AML-193 (cell line): ENCODE measurements at regions not wholly inside any gene's neighbourhood (a gene's known extent, or its start where the extent isn't known, plus 50 kb on each side); places are given as distances from the start of the nearest gene placed in this dataset.

Experiments
- DNase-seq, 2 experiments: peaks; one replicate each; lab custom pipeline; 2025; lab: John Stamatoyannopoulos, UW

GRCh38 chr21:22573834-22574233 lies 1575.6 kb downstream of the NCAM2 start:
- no peak for DNase-seq

DNA sequence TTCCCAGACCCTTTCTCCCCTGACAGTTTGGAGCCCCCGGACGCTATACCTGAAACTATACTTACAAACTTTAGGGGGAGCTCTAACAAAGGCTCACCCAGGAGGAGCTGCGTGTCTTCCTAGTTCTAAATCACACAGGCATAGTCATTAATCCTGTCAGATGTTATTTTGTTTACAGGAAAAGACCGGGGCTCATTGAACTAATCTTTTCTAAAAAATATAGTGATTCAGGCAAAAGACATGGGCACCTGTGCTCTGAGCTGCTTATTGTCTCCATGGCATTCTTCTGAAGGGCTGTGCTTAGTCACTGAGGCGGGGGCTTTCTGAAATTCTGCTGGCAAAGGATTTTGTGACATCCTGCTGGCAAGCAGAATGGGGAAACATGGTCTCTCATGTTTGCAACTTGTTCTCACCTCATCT lies 1577.0 kb downstream of the NCAM2 start:
- DNase-seq = peak; percentile 45 to 55

GRCh38 chr21:22579741-22580140 lies 1581.5 kb downstream of the NCAM2 start:
- no peak for DNase-seq

DNA sequence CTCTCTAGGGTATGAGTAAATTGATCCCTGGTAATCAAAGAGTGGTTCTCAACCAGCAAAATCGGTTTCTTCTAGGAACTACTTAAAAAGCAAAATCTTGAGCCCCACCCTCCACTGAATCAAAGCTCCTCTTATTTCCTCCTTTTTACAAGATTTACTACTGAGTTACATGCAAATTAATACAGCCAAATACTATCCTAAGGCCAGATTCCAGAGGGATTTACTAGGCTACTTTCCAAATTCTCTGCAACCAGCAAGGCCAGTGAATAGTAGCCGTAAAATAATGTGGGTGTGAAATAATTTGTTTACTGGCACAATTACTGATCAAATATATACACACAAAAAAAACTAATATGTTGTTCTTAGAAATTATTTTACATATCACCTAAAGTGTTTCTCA lies 1583.8 kb downstream of the NCAM2 start:
- DNase-seq = no peak

DNA sequence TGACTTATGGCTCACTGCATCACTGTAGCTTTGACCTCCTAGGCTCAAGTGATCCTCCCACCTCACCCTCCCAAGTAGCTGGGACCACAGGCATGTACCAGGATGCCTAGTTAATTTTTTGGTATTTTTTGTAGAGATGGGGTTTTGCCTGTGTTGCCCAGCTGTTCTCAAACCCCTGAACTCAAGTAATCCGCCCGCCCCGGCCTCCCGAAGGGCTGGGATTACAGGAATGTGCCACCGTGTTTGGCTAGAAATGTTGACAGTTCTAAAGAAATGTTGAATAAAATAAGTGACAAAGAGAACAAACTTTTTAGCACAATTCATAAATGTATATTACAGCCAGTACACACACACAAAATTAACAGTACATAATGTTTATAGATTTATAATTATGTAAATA lies 1586.1 kb downstream of the NCAM2 start:
- no peak for DNase-seq

GRCh38 chr21:22585558-22585957 lies 1587.3 kb downstream of the NCAM2 start:
- peak; percentile 6 to 18 for DNase-seq

- DNase-seq = no peak
Observed at GRCh38 chr21:22597660-22598255, 1599.5 kb downstream of the NCAM2 start.

DNA sequence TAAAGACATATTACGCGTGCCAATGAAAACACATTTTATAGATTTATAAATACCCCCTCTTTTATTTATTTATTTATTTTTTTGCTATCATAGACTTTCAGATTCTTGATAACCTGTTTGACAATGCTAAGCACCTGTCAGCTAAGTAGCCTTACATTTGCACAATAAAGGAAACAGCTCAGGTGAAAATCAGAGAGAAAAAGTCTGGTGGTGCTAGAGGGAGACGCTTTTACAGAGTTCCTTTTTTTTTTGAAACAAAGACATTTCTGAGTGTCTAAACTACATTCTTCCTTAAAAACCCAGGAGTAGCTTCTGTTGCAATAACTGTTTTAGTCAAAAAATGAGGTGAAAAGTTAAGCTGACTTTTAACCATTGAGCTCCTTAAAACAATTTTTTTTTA lies 1611.6 kb downstream of the NCAM2 start:
- no peak for DNase-seq

- DNase-seq = no peak
Observed at GRCh38 chr21:22627911-22628310, 1629.7 kb downstream of the NCAM2 start.

DNA sequence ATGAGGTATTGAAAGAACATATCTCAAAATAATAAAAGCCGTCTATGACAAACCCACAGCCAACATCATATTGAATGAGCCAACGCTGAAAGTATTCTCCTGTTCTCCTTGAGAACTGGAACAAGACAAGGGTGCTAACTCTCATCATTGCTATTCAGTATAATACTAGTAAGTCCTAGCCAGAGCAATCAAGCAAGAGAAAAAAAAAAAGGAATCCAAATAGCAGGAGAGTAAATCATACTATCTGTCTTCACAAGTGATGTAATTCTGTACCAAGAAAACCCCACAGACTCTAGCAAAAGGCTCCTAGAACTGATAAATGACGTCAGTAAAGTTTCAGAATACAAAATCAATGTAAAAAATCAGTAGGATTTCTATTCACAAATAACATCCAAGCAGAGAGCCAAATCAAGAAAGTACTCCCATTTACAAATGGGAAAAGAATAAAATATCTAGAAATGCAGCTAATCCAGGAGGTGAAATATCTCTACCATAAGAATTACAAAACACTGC lies 1632.8 kb downstream of the NCAM2 start:
- no peak for DNase-seq

- DNase-seq = no peak
Observed at GRCh38 chr21:22632176-22632575, 1634.0 kb downstream of the NCAM2 start.

DNA sequence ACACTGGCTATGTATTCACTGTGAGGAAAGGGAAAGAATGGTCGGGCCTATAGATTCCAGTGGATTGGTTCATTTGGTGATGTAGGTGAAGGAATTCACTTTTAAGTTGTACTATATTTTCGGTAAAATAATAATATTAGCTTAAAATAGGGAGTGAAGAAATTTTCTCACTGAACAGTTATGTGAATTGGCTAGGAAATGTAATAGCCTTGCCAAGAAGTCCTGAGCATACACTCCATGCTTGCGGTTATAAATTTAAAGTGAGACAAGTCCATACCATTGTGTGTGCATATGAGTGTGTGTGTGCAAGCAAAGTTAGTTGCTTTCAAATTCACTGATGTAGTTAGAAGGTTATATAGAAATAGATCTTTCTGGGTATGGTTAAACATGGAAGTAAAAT lies 1651.0 kb downstream of the NCAM2 start:
- DNase-seq = no peak

- no peak for DNase-seq
Observed at GRCh38 chr21:22650226-22650625, 1652.0 kb downstream of the NCAM2 start.

- no peak for DNase-seq
Observed at GRCh38 chr21:22657781-22658180, 1659.6 kb downstream of the NCAM2 start.

DNA sequence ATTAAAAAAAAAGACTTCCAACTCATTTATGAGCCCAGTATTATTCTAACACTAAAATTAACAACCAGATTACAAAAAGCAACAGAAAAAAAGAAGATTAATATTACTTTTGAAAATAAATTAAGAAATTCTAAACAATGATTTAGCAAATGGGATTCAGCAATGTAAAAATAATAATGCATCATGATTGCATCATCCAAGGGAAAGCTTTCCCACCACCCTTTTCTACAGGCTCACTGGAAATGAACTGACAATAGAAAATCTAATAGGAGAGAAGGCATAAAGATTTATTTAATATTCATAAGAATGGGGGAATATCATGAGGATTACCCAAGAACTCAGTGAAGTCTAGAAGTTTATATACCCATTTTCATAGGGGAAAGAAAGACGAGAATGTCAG lies 1671.9 kb downstream of the NCAM2 start:
- no peak for DNase-seq

DNA sequence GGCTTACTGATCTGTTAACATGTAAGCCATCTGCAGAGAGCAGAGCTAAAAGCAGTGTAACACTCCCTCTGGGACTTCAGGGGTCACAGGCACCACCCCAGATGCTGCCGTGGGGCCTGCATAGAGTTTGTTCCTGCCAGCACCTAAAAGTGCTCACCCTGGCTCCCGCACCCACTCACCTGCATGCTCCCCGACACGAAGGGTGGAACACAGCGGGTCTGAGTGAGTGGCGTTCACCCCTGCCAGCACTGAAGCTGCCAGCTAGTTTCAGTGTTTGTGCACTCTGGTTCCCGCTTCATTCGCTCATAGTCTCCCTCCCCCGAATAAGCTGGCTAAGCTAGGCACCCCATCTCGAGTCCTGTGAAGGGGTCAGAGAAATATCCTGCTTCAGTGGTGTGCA lies 1681.0 kb downstream of the NCAM2 start:
- DNase-seq = no peak

GRCh38 chr21:22691658-22692057 lies 1693.4 kb downstream of the NCAM2 start:
- DNase-seq = no peak

DNA sequence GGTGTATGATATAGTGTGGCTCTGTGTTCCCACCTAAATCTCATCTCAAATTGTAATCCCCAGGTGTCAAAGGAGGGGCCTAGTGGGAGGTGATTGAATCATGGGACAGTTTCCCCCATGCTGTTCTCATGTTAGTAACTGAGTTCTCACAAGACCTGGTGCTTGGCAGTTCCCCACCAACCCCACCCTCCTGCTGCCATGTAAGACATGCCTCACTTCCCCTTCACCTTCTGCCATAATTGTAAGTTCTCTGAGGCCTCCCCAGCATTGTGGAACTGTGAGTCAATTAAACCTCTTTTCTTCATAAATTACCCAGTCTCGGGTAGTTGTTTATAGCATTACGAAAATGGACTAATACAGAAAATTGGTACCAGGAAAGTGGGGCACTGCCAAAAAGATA lies 1705.3 kb downstream of the NCAM2 start:
- no peak for DNase-seq

DNA sequence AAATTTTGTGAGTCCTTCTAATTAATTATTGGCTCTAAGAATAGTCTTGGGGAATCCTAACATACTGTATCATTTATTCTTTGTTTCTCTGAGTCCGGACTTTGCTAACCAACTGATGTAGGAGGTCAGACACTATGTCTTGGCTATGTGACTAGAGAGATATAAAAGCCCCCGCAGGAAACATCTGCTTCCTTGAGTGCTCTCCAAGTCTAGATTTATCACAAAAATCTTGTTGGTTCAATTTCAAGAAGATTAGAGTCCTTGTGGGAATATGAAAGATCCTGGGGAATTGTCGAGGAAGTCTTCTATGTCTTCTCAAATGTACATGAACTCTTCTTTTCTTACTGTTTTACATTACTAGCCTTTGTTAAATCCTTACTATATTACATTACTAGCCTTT lies 1712.5 kb downstream of the NCAM2 start:
- no peak for DNase-seq

DNA sequence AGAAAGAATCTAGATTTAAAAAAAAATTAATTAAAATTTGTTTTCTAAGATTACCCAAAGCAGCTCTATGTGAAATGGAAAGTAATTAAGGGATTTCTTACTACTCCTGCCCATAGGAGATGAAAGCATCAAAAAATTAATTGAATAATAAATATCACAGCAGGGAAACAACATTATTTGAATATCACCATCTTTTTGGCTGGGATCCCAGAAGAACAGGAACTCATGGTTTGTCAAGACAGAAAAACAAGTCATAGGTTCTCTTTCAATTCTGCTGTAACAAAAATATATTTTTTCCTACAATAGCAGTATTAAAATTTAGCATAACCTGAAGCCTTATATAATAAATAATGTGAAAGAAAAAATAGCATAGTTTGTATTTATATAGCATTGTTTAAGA lies 1713.4 kb downstream of the NCAM2 start:
- DNase-seq = no peak

DNA sequence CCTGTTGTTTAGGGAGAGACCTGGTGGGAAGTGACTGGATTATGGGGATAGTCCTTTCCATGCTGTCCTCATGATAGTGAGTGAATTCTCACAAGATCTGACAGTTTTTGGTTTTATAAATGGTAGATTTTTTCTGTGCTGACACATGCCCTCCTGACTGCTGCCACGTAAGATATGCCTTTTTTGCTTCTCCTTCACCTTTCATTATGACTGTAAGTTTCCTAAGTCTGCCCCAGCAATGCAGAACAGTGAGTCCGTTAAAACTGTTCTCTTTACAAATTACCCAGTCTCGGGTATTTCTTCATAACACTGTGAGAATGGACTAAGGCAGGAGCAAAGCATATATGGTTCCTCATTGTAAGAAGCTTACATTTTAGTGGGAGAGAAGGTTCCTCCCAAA lies 1727.2 kb downstream of the NCAM2 start:
- no peak for DNase-seq

GRCh38 chr21:22728091-22728490 lies 1729.9 kb downstream of the NCAM2 start:
- no peak for DNase-seq

DNA sequence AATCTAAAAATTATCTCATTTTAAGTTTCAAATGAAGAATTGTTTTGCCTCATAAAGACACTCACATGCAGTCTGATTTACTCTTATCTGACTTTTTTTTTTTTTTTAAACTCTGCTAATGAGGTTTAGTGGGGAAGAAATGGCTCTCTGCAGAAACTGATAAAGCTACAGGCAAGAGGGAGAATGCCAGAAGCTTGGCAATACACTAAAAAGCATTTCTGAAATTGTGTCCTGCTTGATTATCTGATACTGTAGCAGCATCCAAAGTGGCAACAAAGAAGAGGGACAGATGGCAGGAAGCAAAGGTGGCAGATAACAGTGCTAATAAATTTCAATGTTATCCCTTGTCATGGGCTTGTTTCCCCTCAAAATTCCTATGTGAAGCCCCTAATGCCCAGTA lies 1744.9 kb downstream of the NCAM2 start:
- DNase-seq = no peak

- DNase-seq = no peak
Observed at GRCh38 chr21:22754746-22755145, 1756.5 kb downstream of the NCAM2 start.

GRCh38 chr21:22758478-22758877 lies 1760.3 kb downstream of the NCAM2 start:
- no peak for DNase-seq
